G401.6 (cell line): ENCODE measurements at regions not wholly inside any gene's neighbourhood (a gene's known extent, or its start where the extent isn't known, plus 50 kb on each side); places are given as distances from the start of the nearest gene placed in this dataset.
A peak's percentile ranks its signal among the peaks of the same experiment; 100 is the strongest.
"Not testable (repeated sequence)": the region's sequence is repeated elsewhere in the genome, so short reads cannot be mapped to it uniquely, and the experiment has no call there.

Source experiments
- FAIRE-seq: peaks from 2 replicates; lab custom pipeline; 2012; peaks lifted over from hg19 to GRCh38; lab: Jason Lieb, UNC

DNA sequence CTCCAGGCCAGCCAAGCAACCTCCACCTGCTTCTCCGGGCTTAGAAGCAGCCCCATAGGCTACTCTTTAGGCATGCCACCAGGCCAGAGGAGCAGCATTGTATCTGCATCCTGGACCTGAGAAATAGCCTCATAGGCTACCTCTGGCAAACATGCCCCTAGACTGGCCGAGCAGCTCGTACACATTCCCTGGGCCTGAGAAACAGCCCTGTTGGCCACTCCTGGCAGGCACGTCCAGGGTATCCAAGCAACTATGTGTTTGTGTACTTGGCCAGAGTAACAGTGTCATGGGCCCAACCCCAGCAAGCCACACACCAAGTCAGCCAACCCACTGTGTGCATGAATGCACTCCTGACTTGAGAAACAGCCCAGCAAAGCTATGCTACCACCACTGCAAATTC is 498.7 kb upstream of the CDIN1 start:
- no peak for FAIRE-seq

DNA sequence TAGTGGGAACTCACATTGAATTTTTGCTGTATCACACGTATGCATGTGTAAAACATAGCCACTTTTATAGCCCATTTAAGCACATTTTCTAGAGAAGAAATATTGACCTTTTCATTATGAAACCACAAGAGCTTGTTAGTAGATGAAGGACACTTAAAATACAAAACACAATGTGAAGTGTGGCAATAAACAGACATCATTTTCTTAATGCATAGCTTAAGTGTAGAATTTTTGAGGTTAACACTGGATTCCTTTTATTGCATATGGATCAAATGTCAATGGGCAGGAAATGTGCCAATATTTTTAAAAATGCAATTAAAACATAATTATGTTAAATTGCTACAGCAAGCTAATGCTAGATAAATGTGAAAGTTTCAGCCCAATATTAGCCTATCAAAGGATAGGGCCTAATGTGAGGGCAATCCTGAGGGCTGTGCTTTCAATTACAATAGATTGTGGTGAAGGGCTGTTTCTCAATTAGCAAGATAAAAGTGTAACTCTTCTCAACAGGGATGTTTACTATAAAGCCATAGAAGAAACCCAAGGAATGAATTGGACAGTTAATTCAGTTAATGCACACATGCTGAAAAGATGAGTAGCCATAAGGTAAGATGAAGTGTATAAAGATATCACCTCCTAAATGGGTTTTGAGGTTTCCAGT is 489.0 kb upstream of the CDIN1 start:
- FAIRE-seq = no peak

DNA sequence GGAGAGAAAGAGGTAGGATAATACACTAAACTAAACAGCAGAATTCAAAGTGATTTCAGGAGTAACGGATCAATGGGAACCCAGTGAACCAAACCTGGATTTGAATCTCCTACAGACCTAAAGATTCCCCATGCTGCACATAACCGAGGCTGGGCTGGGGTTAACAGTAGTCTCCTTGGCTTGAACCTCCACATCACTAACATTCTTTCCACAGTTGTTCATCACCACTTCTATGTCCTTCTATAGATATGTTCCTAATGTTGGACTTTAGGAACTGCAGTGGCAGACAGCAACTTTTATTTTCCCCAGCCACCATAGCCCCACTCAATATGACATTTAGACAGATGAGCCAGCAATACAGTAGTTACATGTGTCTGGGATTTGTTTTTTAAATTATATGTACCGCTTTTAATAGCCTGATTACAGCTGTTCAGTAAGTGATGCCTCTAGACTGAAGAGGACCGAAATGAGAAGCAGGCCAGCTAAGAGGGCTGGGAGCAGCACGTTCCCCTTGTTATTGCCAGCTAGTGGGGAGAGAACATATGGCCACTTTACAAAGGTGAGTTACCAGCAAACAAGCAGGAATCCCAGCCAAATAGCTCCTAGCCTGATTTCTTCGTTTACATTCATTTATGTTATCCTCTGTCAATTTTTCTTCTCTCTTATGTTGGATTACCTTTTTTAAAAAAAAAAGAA is 472.6 kb upstream of the CDIN1 start:
- FAIRE-seq = no peak

DNA sequence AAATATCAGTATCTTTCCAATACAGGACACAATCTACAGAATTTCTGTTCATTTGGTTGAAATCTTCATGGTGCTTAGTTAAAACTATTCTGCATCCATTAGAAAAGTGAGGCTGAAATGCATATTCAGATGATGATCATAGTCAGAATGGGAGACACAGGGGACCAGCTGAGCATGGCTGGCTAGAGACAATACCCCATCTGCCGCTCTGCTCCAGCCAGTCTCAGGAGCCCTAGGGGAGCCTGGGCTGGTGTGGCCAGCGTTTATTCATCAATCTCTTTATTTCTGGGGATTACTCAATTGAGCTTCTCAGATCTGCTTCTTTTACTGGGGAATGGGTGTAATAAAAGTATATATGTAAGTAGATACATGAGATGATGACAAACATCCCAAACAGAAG is 470.9 kb upstream of the CDIN1 start:
- no peak for FAIRE-seq

DNA sequence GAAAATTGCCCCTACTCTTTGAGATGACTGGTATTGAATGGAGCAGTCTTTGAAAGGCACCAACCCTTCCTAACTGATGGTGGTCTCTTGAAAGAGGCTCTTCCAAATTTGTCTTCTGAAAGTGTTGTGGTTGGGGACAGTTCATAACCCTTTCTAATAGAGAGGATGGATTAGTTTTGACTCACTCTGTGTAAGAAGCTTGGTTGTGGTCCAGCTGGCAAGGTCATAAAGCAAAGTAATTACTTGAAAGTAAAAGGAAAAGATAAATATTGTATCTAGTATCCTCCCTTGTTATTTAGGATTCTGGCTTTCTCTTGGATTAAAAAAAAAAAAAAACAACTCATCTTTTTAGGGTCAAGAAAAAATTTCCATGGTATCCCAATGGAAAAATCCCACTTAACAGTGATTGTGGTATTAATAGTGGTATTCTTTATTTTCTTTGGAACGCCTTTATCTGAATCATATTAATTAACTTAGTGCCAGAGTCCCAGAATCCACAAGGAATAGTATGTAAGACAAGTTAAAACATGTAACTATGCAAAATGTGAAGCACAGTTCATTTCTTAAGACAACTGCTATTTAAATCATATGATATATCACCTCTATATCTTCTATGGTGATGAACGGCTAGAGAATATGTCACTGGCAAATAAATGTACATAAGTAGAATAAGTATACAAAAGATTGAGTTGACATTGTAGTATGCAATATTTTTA is 469.3 kb upstream of the CDIN1 start:
- no peak for FAIRE-seq

DNA sequence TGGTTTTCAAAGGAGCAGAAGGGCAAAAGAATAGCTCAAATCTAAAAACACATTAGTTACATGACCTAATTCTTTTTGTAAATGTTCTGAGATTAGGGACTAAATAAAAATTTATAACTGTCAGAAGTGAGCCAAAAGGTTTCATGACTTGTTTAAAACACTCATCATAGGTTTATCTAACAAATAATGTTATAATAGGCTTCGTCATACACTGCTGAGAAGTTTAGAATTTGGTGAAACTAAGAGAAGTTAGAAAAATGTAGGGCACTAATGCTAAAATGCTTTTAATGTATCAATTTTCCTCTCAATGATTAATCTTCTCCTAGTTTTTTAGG is 468.8 kb upstream of the CDIN1 start:
- FAIRE-seq = no peak

DNA sequence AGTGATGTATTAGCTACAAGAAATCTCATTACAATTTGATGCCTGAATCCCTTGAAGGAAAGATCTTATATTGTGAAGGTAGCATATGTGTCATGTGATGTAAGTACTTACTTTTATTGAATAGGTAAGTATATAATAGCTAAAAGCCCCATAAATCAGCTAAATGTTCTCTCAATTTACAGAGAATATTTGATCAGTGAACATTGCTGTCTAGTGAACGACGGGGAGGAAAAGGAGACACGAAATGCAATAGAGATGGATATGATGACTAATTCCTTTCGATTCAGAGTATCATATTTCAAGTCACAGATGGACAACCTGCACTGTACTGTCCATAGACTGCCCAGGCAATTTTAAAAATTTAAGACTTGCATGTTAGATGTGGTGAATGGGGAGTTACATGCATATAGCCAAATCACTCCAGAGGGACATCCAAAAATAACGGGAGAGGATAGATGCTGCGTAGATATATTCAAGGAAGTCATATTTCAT is 462.1 kb upstream of the CDIN1 start:
- no peak for FAIRE-seq

DNA sequence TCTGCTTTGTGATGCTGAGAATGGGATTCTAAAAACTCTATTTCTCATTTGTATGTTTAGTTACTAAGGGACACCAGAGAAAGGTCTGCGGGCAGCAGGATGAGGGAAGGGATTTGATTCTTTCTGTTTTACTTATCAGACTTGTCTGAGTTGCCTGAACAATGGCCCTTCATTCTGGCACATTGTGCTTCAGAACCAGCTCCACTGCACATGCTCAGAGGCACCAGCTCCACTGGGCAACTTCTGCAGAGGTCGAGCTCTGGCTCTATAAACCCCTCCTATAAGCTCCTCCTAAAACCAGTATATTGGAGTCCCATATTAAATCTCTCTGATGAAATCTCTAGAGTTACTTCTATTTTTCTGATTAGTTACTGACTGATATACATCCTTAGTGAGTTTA is 453.2 kb upstream of the CDIN1 start:
- no peak for FAIRE-seq

DNA sequence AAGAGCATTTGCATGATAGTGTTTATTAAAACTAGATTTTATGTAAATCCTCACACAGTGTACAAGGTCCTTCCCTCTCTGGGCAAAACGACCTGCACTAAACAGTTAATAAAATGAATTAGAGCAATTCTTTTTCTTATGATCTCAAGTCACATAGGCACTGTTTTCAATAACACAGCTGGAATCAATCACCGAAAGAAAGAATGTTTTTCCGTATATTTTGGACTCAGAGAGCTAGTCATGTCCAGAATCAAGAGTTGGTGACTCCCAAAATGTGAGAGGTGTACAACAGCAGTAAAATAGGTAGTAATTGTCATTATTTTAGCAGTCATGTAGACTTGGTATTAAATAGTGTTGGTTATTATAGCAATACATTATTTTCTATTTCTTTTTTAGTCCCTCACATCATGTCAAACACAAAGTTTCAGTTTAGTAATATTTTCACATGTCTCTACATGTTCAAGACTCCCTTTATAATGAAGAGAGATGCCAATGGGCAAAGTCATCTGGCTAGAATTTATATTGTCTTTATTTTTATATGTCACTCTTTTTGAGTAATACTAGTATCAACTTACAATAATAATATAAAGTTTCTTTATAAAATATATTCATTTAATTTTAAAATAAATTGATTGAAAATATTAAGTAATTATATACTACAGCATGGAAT is 448.6 kb upstream of the CDIN1 start:
- peak; percentile 87 for FAIRE-seq

DNA sequence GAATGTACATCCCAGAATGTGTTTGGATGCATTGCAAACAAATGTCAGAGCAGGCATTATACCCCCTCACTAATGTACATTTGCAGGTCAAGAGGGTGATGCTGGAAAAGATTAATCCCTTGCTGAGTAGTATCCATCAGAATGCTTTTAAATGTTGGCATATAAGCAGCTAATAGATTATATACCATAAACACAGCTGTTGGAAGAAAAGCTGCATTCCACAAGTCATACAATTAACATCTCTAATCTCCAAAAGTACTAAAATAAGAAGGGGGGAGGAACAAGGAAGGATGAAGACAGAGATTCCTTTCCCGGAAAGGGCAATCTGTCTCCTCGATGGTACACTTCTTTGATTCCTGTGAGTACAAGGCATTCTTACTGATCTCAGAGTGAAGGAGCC is 445.7 kb upstream of the CDIN1 start:
- FAIRE-seq = no peak

DNA sequence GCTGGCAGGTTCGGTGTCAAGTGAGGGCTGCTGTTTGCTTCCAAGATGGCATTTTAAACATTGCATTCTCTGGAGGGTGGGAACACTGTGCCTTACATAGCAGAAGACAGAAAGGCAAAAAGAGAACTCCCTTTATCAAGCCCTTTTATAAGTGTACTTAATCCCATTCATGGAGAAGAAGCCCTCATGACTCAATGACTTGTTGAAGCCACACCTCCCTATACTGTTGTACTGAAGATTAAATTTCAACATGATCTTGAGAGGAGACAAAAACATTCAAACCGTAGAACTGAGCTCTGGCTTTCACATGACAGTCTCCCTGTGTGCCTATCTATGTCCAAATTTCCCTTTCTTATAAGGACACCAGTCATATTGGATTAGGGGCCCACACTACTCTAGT is 443.4 kb upstream of the CDIN1 start:
- FAIRE-seq = no peak

DNA sequence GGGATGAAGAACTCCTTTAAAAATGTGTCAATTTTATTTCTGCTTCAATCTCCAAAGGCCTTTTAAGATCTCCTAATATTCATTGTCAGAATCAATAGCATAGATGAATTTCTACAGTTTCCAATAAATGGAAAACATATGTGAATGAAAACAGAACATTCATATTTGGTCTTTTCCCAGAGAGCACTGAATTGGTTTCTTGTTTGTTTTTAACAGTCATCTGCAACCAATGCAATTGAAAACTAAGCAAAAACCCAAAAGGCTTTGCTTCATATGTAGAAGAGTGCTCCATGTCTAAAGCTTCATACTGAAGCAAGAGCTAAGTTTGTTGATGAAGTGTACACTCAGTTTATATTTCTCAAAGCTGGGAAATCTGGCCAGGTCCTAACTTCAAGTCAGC is 426.5 kb upstream of the CDIN1 start:
- FAIRE-seq = no peak

DNA sequence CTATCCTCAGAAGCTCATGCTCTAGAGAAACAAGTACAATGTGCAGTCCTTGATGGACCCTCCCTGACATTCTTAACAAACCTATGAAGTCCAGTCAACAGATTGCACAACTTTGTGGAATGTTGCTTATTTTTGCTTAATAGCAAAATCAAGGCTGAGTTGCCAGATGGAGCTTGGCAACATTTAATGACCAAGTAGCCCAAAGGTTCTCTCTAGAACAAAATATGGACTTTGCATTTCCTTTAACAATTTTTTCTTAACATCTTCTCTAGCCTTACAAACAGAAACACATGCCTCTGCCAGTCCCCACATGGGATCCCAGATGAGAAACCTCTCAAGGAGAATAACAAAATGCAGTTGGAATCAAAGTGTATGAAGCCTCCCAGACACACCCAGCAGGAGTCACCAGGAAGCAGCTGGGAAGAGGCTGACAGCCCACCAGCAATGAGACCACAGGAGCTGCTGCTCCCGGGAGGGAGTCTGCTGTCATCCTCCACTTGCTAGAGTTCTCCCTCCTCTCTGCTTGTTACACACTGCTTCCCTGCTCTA is 422.5 kb upstream of the CDIN1 start:
- FAIRE-seq = no peak

DNA sequence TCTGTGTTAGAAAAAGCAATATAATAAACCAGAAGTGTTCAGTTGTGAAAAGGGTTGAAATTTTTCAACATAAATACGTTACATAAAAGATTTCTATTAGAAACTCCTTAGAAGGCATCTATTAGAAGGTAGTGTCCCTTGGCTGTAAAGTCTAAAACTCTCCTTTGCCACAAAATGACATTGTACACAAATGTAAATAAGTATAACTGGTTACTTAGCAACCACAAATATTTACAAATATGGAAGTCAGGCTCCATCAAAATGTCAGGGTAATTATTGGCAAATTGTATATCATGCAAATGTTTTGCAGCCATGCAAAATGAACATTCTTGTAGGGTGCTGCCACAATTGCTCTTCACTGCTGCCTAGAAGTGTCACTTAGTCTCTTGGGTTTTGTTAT is 419.1 kb upstream of the CDIN1 start:
- FAIRE-seq = no peak

DNA sequence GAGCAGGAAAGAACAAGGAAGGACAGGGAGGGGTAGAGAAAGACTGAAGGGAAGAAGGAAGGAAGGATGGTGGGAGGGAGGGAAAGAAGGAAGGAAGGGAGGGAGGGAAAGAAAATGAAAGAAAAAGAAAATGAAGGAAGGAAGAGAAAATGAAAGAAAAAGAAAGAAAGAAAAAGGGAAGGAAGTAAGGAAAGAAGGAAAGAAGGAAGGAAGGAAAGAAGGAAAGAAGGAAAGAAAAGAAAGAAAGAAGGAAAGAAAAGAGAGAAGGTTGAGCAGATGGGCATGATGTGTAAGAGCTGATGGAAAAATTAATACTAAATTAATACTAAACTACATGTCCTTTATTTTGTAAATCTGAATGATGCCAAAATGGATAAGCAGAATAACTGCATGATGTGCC is 418.3 kb upstream of the CDIN1 start:
- FAIRE-seq = no peak

DNA sequence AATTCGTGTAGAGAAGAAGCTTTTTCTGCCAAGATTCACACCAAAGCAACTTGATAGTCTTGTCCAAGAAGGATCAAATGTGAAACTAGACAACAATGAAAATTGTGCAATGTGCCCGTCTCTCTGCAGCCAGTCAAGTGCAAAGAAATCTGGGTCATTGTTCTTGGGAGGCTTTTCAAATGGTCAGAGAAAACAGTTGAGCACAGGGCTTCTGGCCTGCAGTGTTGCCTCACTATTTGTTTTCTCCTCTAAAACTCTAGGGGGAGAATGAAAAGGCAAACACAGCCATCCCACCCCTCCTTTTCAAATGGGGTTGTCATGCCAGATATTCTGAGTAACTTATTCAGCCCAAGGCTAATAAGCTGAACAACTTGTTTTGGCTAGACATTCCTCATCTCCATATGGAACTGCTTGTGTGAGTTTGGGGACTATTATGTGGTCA is 417.6 kb upstream of the CDIN1 start:
- FAIRE-seq = no peak

DNA sequence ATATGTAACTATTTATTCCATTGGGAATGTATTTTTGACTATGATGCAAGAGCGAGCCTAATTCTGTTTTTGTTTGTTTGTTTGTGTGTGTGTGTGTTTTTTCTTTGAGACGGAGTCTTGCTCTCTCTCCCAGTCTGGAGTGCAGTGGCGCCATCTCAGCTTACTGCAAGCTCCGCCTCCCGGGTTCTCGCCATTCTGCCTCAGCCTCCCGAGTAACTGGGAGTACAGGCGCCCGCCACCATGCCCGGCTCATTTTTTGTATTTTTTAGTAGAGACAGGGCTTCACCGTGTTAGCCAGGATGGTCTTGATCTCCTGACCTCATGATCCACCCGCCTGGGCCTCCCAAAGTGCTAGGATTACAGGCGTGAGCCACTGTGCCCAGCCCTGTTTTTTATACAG is 415.4 kb upstream of the CDIN1 start:
- not testable (repeated sequence) for FAIRE-seq

DNA sequence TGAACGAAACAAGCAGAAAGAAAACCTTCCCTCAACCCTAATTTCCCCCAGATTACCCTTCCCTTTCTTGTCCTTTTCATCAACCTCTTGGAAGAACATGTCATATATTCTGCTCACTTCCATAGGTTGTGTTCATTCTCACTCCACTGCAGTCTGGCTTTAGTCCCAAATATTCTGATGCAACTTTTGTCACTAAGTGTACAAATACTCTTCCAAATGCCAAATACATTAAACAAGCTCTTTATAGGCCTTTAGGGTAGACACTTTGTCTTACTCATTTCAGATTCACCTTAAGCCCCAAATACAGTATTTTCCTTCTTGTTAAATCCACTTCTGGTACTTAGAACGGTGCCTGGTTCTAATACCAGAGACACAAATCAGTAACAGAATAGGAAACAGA is 406.5 kb upstream of the CDIN1 start:
- no peak for FAIRE-seq

DNA sequence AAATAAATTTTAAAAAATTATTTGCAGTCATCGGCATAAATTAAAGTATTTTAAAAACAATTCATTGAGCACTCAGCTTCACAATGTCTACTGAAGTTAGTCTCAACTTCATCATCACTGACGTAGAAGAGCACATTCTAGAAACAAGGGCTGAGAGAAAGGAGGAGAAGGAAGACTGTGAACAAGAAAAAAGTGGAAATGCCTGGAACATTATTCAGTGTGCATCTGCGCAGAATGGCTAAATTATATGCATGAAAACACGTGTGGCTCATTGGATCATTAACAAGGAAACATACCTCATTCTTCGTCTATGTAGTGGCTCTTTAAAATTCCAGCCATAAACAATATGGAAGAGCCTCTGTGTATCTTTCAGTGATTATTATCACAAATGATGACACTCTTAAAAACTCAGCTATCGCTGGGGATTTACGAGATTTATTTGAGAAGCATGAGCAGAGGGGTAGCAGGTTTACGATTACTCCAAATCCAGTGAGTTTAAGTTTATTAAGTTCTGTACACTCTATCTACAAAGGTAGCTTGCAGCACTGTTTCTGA is 404.2 kb upstream of the CDIN1 start:
- no peak for FAIRE-seq

DNA sequence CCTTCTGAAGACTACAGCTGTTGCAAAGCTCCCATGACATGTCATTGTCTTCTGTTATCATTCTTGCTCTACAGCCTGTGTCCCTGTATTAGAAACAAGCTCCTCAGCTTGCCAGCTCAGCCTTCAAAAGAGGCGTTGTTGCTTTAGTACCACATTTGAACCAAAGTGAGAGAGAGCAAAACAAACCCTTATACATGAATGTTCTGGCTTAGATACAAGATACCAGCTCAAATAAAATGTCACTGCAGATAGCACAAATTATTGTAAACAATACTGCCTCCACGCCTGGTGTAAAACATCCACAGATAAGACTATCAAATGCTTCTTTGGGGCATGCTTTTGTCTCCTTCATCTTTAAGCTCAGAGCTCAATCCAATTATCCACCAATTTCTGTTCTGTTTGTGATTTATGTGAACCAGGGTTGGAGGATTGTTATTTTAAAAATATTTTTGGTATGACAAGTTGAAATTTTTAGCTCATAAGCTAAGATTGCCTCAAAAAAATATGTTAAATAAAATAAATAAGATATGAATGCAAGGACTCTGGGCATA is 403.6 kb upstream of the CDIN1 start:
- no peak for FAIRE-seq

DNA sequence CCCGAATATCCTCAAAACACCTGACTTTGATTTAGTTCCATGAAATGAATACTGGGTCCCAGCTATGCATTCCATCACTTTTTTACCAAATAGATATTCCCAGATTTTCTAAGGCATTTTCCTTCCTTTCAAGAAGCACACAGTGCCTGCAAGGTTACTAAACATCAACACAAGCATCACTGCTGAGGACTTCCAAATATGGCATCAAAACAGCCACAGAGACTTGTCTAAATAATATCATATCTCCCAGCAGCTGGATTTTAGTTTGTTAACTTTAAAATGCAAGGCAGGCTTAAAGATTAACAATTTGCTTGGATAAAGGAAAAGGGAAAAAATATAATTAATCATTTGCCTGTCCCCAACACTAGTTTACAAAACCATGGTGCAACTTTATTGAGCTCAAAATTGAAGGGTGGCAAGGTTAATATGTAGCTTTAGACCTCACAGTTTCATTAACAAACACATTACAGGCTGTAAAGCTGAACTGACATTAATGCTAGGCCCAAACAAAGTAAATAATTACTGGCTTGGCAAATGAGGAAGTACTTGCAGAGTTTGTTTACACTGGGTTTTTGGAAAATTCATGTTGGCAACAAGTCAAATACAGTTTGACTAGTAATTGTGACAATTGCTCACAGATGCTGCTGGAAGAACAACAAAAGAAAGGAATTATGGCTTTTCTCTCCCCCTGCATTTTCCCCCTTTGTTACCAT is 401.7 kb upstream of the CDIN1 start:
- no peak for FAIRE-seq

DNA sequence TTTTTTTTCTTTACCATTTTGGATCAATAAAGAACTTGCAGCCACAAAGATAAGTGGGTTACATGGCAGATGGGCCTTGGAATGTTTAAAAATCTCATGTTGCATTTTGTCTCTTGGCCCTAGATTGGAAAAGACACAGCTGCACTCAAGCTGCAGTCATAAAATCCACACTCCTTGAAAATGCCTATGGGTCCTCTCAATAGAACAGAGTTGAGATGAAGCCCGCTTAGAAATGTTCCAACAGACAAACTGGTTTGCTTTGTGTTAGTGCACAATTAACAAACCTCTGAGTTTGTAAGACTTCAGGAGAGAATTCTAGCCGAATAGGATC is 401.2 kb upstream of the CDIN1 start:
- no peak for FAIRE-seq
